ENCODE measurements at regions not wholly inside any gene's neighbourhood (a gene's known extent, or its start where the extent isn't known, plus 50 kb on each side); places are given as distances from the start of the nearest gene placed in this dataset.

GRCh38 chr4:96227515-96227914, 387.6 kb downstream of the PDHA2 start:
- H3K36me3 ChIP-seq (ENCODE audit: control insufficient read depth, insufficient read depth, low read length), result no peaks in the 10 kb centered on the region
- DNase-seq (ENCODE audit: extremely low read depth, insufficient read length), result no peak
- no peaks in the 10 kb centered on the region for H3K27me3 ChIP-seq (replicated peaks; ENCODE audit: control insufficient read depth, insufficient read depth, low read length)
- TF ChIP-seq, protein P1, sequence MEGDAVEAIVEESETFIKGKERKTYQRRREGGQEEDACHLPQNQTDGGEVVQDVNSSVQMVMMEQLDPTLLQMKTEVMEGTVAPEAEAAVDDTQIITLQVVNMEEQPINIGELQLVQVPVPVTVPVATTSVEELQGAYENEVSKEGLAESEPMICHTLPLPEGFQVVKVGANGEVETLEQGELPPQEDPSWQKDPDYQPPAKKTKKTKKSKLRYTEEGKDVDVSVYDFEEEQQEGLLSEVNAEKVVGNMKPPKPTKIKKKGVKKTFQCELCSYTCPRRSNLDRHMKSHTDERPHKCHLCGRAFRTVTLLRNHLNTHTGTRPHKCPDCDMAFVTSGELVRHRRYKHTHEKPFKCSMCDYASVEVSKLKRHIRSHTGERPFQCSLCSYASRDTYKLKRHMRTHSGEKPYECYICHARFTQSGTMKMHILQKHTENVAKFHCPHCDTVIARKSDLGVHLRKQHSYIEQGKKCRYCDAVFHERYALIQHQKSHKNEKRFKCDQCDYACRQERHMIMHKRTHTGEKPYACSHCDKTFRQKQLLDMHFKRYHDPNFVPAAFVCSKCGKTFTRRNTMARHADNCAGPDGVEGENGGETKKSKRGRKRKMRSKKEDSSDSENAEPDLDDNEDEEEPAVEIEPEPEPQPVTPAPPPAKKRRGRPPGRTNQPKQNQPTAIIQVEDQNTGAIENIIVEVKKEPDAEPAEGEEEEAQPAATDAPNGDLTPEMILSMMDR (IDR thresholded peaks at IDR 0.05; ENCODE audit: insufficient read depth, low read length, poor library complexity, severe bottlenecking), result no peak
- H3K4me3 ChIP-seq (replicated peaks; ENCODE audit: low read depth, low read length), result no peak overlapping the region

GRCh38 chr4:96228463-96228862, 388.6 kb downstream of the PDHA2 start:
- TF ChIP-seq, protein P1 (IDR thresholded peaks at IDR 0.05; ENCODE audit: insufficient read depth, low read length, poor library complexity, severe bottlenecking), result no peak

GRCh38 chr4:96240041-96240440, 400.1 kb downstream of the PDHA2 start:
- TF ChIP-seq, protein P1 (IDR thresholded peaks at IDR 0.05; ENCODE audit: insufficient read depth, low read length, poor library complexity, severe bottlenecking), result no peak
- no peak overlapping the region for H3K4me3 ChIP-seq (replicated peaks; ENCODE audit: low read depth, low read length)
- H3K36me3 ChIP-seq (ENCODE audit: control insufficient read depth, insufficient read depth, low read length), result no peaks in the 10 kb centered on the region
- H3K27me3 ChIP-seq (replicated peaks; ENCODE audit: control insufficient read depth, insufficient read depth, low read length), result no peaks in the 10 kb centered on the region
- no peak for DNase-seq (ENCODE audit: extremely low read depth, insufficient read length)

More at GRCh38 chr4:96228463-96228862, 388.6 kb downstream of the PDHA2 start:
- Histone ChIP-seq H3K4me3 (replicated peaks; ENCODE audit: low read depth, low read length) (no peak overlapping the region), H3K36me3 (ENCODE audit: control insufficient read depth, insufficient read depth, low read length) (no peaks in the 10 kb centered on the region), H3K27me3 (replicated peaks; ENCODE audit: control insufficient read depth, insufficient read depth, low read length) (no peaks in the 10 kb centered on the region)
- DNase-seq (ENCODE audit: extremely low read depth, insufficient read length), result no peak

DNA sequence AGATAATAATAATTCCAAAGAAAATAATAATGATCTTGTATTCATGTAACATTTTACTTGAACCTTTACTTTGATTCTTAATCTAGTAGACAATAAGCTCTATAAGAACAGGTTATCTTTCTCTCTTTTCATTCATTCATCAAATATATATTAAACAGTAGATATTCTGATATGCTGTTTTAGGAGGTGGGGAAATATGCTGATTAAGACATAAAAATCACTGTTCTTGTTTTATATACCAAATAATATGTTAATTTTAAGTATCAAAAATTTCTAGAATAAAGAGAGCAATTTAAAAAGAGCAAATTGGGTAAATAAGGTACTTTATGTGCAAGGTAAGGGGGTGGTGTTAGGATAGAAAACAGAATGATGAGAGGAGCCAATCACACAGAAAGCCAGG, 401.9 kb downstream of the PDHA2 start:
- Histone ChIP-seq H3K4me3 (replicated peaks; ENCODE audit: low read depth, low read length) (no peak overlapping the region), H3K27me3 (replicated peaks; ENCODE audit: control insufficient read depth, insufficient read depth, low read length) (no peaks in the 10 kb centered on the region), H3K36me3 (ENCODE audit: control insufficient read depth, insufficient read depth, low read length) (no peaks in the 10 kb centered on the region)
- DNase-seq (ENCODE audit: extremely low read depth, insufficient read length), result no peak
- TF ChIP-seq, protein P1 (IDR thresholded peaks at IDR 0.05; ENCODE audit: insufficient read depth, low read length, poor library complexity, severe bottlenecking), result no peak

DNA sequence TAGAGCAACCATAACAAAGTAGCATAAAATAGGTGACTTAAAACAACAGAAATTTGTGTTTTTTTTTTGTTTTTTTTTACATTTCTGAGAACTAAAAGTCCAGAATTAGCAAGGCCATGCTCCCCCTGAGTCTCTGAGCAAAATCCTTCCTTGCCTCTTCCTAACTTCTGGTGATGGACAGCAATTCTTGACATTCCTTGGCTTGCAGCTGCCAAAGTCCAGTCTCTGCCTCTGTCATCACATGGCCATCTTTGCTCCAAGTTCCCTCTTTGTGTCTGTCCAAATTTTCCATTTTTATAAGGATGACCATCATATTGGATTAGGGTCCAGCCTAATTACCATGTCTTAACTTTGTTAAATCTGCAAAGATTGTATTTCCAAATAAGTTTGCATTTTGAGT, 407.2 kb downstream of the PDHA2 start:
- H3K27me3 ChIP-seq (replicated peaks; ENCODE audit: control insufficient read depth, insufficient read depth, low read length), result no peaks in the 10 kb centered on the region
- TF ChIP-seq, protein P1 (IDR thresholded peaks at IDR 0.05; ENCODE audit: insufficient read depth, low read length, poor library complexity, severe bottlenecking), result no peak
- H3K4me3 ChIP-seq (replicated peaks; ENCODE audit: low read depth, low read length), result no peak overlapping the region
- no peaks in the 10 kb centered on the region for H3K36me3 ChIP-seq (ENCODE audit: control insufficient read depth, insufficient read depth, low read length)
- no peak for DNase-seq (ENCODE audit: extremely low read depth, insufficient read length)

DNA sequence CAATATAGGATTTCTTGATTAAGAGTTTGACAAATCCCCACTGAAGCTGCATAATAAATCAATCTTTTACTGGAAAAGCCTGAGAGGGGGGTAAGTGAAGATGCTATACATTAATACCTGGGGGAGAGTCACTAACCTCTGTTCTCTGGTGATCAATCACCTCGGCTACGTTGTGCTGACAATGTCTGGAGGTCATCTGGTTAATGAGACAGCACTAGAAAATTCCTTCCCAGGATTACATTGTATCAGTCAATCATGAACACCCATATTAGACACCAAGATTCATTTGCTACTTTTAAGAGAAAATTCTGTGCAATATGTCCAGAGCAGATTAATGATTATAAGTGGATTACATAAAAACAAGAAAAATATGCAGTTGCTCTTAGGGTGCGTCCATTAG, 408.3 kb downstream of the PDHA2 start:
- Histone ChIP-seq H3K4me3 (replicated peaks; ENCODE audit: low read depth, low read length) (no peak overlapping the region), H3K36me3 (ENCODE audit: control insufficient read depth, insufficient read depth, low read length) (no peaks in the 10 kb centered on the region), H3K27me3 (replicated peaks; ENCODE audit: control insufficient read depth, insufficient read depth, low read length) (no peaks in the 10 kb centered on the region)
- no peak for DNase-seq (ENCODE audit: extremely low read depth, insufficient read length)
- TF ChIP-seq, protein P1 (IDR thresholded peaks at IDR 0.05; ENCODE audit: insufficient read depth, low read length, poor library complexity, severe bottlenecking), result no peak

Measured in GM06990 (cell line).